Choroid plexus epithelial cell (primary cell): ENCODE measurements at regions not wholly inside any gene's neighbourhood (a gene's known extent, or its start where the extent isn't known, plus 50 kb on each side); places are given as distances from the start of the nearest gene placed in this dataset.
A peak's percentile ranks its signal among the peaks of the same experiment; 100 is the strongest.

Source experiments
- DNase-seq: peaks from one replicate; pipeline ENCODE4 v3.0.0-alpha.2; 2010; ENCODE audit warnings: low read depth
- H3K4me3 ChIP-seq: 2 replicates; pipeline ENCODE4 v1.5.1; 2011; ENCODE audit warnings: low read depth, mild to moderate bottlenecking, control low read depth, low read length, moderate library complexity
- CTCF ChIP-seq: conservative IDR thresholded peaks from 2 replicates; pipeline ENCODE4 v1.5.1; 2011; ENCODE audit warnings: low read depth, mild to moderate bottlenecking, control low read depth, inconsistent platforms, low read length, moderate library complexity

GRCh38 chr11:122399375-122399774 lies 256.1 kb upstream of the UBASH3B start:
- no peak overlapping the region for H3K4me3 ChIP-seq
- no peak for TF ChIP-seq CTCF
- DNase-seq = no peak

- H3K4me3 ChIP-seq = no peak overlapping the region
- no peak for TF ChIP-seq CTCF
- no peak for DNase-seq
These were observed 256.7 kb upstream of the UBASH3B start for GRCh38 chr11:122398851-122399250.

GRCh38 chr11:122398167-122398566 lies 257.4 kb upstream of the UBASH3B start:
- TF ChIP-seq CTCF = no peak
- no peak overlapping the region for H3K4me3 ChIP-seq
- no peak for DNase-seq

- no peak for DNase-seq
- no peak for TF ChIP-seq CTCF
- no peak overlapping the region for H3K4me3 ChIP-seq
These were observed 260.2 kb upstream of the UBASH3B start for GRCh38 chr11:122395282-122395681.

GRCh38 chr11:122394313-122394712 lies 261.2 kb upstream of the UBASH3B start:
- no peak overlapping the region for H3K4me3 ChIP-seq
- DNase-seq = no peak
- no peak for TF ChIP-seq CTCF

- H3K4me3 ChIP-seq = no peak overlapping the region
- peak; percentile 15 for DNase-seq
These were observed 262.2 kb upstream of the UBASH3B start for GRCh38 chr11:122393209-122393860.

More at GRCh38 chr11:122393209-122393860, 262.2 kb upstream of the UBASH3B start:
- no peak for TF ChIP-seq CTCF
